Activated naive CD8-positive, alpha-beta T cell treated with anti-CD3 and anti-CD28 coated beads, Interleukin-2, amount 10 ng/mL, durations not matched to agents 7 days and 5 days (primary cell): ENCODE measurements at regions not wholly inside any gene's neighbourhood (a gene's known extent, or its start where the extent isn't known, plus 50 kb on each side); places are given as distances from the start of the nearest gene placed in this dataset.

Experiments
- ATAC-seq: fragments of 150-1000 bp; cut with Tn5 transposase; one replicate; pipeline ENCODE4 v1.10.0; 2021; ENCODE audit warnings: low read depth, moderate library complexity
- POLR2A ChIA-PET: fragments of 350-600 bp; sonication (Branson Sonifier 250); formaldehyde crosslinking; loops from one replicate; lab custom pipeline; 2021; ENCODE audit warnings: antibody characterized with exemption; lab: Charles Lee
- DNase-seq: peaks from one replicate; pipeline ENCODE4 v3.0.0; 2021
- H3K27ac Mint-ChIP-seq: one replicate; pipeline ENCODE4 v1.8.0; 2022; ENCODE audit warnings: mild to moderate bottlenecking, mixed read lengths
- H3K27me3 Mint-ChIP-seq: one replicate; pipeline ENCODE4 v1.8.0; 2022; ENCODE audit warnings: mild to moderate bottlenecking, moderate library complexity, mixed read lengths
- H3K36me3 Mint-ChIP-seq: one replicate; pipeline ENCODE4 v1.8.0; 2021; ENCODE audit warnings: mild to moderate bottlenecking, mixed read lengths
- H3K4me1 Mint-ChIP-seq: one replicate; pipeline ENCODE4 v1.8.0; 2021; ENCODE audit warnings: mixed read lengths
- H3K4me3 Mint-ChIP-seq: one replicate; pipeline ENCODE4 v1.8.0; 2022; ENCODE audit warnings: mild to moderate bottlenecking, moderate library complexity, mixed read lengths
- H3K9me3 Mint-ChIP-seq: one replicate; pipeline ENCODE4 v1.8.0; 2021; ENCODE audit warnings: mixed read lengths

DNA sequence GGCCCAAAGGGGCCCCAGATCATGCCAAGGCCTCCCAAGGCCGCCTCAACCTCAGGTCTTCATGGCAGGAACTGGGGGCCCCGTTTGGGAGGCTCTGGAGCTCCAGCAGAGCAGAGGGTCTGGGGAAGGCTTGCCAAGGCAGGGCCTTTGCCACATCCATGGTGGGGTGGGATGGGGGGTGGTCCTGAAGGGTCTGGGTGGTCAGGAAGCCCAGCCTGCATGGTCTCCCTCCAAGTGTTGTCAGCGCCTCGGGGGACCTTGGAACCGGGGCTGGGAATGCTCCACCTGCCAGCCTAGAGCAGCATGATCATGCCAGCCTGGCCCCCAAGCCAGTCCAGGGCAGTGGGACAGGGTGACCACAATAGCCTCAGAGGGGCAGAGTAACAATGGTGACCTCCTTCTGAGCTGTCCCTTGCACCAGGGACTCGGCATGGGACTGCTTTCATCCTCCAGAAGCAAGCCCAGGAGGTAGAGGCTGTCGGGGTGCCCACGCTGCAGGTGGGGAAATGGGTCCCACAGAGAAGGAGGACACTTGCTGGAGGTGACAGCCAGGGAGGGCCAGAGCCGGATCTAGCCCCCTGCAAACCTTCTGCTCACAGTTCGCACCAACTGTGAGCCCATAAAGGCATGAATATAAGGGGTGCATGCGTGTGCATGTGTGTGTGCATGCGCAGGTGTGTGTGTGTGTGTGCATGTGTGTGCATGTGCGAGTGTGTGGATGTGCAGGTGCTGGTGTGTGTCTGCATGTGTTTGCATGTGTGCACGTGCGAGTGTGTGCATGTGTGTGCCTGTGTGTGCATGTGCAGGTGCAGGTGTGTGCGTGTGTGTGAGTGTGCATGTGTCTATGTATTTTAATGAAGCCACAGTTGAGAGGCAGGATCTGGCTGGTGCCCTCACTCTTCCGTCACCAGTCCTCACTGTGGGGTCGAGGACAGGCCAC lies 63.8 kb downstream of the MYEOV start:
- peaks cover 2% of the 10 kb centered on the region for H3K27me3 Mint-ChIP-seq
- peaks cover 2% of the 10 kb centered on the region for H3K9me3 Mint-ChIP-seq
- peak; percentile 10 for DNase-seq
- H3K4me1 Mint-ChIP-seq: peaks cover 1% of the 10 kb centered on the region
- POLR2A ChIA-PET: no interaction called here
- H3K27ac Mint-ChIP-seq: no peak overlapping the region
- H3K4me3 Mint-ChIP-seq: no peak overlapping the region
- no peak for ATAC-seq
- no peaks in the 10 kb centered on the region for H3K36me3 Mint-ChIP-seq

DNA sequence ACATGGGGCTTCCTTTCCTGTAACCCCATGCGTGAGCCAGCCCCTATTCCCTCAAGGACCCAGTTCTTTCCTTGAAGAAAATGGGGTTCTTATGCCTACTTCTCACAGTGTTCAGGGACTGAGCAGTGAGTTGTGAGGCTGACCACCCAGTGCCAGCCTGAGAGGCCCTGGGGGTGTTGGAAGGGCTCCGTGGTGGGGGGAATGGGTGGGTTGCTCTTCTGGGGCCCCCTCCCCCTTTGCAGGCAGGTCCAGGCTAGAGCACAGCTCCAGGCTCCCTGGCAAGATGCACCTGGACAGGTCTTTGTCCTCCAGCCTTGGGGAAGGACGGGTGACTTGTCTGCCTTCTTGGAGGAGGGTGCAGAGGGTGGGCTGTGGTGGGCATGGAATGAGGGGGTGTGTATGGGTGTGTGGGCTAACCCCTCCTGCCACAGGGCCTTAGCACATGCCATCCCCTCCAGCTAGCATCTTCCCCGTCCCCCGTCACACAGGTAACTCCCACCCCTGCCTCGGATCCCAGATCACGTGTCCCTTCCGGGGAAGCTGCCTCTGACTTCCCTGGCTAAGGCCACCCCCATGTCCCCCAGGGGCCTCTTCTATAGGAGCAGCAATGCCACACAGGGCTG lies 64.6 kb downstream of the MYEOV start:
- Mint-ChIP-seq H3K4me1 (no peaks in the 10 kb centered on the region), H3K9me3 (peaks cover 2% of the 10 kb centered on the region), H3K27ac (no peak overlapping the region), H3K27me3 (peaks cover 2% of the 10 kb centered on the region), H3K4me3 (no peak overlapping the region), H3K36me3 (no peaks in the 10 kb centered on the region)
- POLR2A ChIA-PET: no interaction called here
- DNase-seq: peak; percentile 20
- no peak for ATAC-seq

DNA sequence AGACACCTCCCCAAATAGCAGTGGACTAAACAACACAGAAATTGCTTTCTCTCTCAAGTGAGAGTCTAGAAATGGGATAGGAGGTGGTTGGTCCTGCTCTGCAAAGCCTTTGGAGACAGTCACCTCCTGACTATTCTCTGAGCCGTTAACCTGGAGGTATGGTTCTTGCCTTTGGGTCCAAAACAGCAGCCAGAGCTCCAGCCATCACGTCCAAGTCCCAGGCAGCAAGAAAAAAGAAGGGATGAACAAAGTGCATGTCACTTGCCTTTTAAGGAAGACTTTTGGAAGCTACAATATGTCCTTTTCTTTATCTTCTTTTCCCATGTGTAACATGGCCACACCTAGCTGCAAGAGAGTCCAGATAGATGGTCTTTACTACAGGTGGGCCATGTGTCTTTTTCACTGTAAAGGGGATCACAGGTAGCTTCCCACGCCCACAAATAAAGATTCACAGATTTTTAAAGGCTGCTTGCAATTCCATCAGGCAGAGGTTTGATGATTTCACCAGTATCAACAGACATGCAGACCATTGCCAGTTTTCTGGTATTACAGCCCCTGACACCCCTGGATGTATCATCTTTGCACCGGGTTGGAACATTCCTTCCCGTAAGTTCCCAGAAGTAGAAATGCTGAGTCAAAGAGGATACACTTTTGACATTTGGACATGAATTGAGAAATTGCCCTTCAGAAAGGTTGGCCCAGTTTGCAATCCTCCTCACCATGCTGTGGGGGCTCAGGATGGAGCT lies 66.0 kb downstream of the MYEOV start:
- Mint-ChIP-seq H3K4me3 (no peak overlapping the region), H3K9me3 (peaks cover 2% of the 10 kb centered on the region), H3K36me3 (no peaks in the 10 kb centered on the region), H3K27me3 (peaks cover 7% of the 10 kb centered on the region), H3K4me1 (no peaks in the 10 kb centered on the region), H3K27ac (no peak overlapping the region)
- no peak for DNase-seq
- ATAC-seq: no peak
- POLR2A ChIA-PET: no interaction called here

DNA sequence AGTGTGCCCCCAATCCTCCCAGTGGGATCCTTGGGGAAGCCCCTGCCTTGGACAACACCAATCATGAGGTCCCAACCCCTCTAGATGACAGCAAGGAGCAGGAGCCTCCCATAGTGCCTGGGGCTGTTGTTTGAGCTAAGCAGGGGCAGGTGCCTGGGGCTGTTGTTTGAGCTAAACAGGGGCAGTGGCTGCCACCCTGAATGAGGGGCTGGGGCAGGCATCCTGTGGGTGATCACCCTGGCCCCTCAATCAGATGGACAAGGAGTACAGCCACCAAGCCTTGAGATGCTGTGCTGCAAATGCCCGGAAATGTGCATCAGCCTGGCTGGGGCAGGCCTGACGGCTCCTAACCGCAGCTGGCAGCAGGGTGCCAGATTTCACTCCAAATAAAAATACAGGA lies 66.7 kb downstream of the MYEOV start:
- Mint-ChIP-seq H3K9me3 (peaks cover 2% of the 10 kb centered on the region), H3K27ac (no peak overlapping the region), H3K27me3 (peaks cover 9% of the 10 kb centered on the region), H3K4me1 (no peaks in the 10 kb centered on the region), H3K36me3 (no peaks in the 10 kb centered on the region), H3K4me3 (no peak overlapping the region)
- peak; percentile 9 for DNase-seq
- no peak for ATAC-seq
- POLR2A ChIA-PET: no interaction called here

DNA sequence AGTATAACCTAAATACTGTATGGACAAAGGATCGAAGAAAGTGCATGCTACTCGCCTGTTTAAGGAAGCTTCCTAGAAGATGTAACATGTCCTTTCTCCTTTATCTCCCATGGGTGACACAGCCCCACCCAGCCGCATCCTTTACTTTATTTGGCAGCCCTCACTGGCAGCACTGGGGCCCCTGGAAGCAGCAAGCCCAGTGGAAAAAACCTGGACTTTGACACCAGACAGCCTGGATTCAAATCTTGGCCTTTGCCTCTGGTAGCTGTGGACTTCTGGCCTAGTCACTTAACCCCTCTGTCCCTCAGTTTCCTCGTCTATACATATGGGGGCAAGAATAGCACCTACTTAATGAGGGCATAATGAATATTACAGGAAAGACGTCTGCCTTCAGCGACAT lies 67.1 kb downstream of the MYEOV start:
- POLR2A ChIA-PET: no interaction called here
- Mint-ChIP-seq H3K27me3 (peaks cover 10% of the 10 kb centered on the region), H3K4me1 (no peaks in the 10 kb centered on the region), H3K36me3 (no peaks in the 10 kb centered on the region), H3K27ac (no peak overlapping the region), H3K4me3 (no peak overlapping the region), H3K9me3 (peaks cover 2% of the 10 kb centered on the region)
- DNase-seq (peak; percentile 4), ATAC-seq (no peak)

DNA sequence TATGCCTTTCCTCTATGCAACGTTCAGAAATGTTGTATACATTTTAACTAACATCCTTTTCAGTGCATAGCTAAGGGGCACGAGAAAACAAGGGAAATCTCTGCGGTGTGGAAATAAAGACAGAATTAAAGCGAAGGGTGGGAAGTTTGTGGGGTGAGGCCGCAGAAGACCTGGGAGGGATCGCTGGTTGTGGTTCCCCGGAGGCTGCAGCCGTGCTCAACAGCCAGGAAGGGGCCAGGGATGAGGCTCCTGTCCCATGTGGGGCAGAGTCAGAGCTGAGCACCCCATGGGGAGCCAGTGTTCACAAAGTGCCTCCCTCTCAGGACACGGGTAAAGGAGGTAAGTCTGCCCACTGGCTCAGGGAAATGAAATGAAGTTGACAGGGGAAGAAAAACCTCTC lies 67.5 kb downstream of the MYEOV start:
- DNase-seq: no peak
- no peak for ATAC-seq
- Mint-ChIP-seq H3K27me3 (peaks cover 10% of the 10 kb centered on the region), H3K27ac (no peak overlapping the region), H3K4me1 (no peaks in the 10 kb centered on the region), H3K9me3 (peaks cover 2% of the 10 kb centered on the region), H3K36me3 (no peaks in the 10 kb centered on the region), H3K4me3 (no peak overlapping the region)
- POLR2A ChIA-PET: no interaction called here

DNA sequence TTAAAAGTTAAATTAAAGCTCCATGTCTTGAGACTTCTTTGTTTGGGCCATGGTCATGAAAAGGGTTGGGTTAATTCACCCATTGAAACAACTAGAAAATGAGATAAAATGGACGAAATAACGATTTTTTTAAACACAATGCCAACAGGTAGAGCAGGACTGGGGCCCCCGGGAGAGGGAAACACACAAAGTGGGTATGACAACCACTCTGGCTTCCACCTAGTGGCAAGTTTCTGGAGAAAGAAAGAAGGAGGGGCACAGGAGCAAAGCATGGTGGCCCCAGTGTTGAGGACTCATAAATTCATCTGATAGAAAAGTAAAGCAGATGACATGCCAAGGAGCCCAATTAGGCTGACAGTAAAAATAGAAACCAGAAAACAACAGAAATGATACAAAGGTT lies 68.4 kb downstream of the MYEOV start:
- H3K4me3 Mint-ChIP-seq: no peak overlapping the region
- ATAC-seq: no peak
- peaks cover 2% of the 10 kb centered on the region for H3K9me3 Mint-ChIP-seq
- no peak overlapping the region for H3K27ac Mint-ChIP-seq
- H3K36me3 Mint-ChIP-seq: no peaks in the 10 kb centered on the region
- H3K27me3 Mint-ChIP-seq: peaks cover 10% of the 10 kb centered on the region
- no peak for DNase-seq
- H3K4me1 Mint-ChIP-seq: no peaks in the 10 kb centered on the region
- POLR2A ChIA-PET: no interaction called here

DNA sequence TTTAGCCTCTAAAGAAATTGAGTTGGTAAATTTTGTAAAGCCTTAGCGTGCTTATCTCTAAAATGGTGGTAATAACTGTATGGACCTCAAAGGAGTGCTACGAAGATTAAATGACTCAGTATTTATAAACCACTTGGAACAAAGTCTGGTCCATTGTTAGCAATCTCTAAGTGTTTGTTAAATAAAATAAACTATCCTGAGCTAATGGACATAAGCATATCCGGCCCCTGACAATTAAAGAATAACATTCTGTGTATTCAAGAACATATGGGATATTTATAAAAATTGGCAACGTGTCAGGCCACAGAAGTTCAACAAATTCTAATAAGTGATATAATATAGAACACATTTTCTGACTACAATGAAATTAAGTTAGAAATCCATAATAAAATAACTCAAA lies 71.0 kb downstream of the MYEOV start:
- Mint-ChIP-seq H3K4me3 (no peak overlapping the region), H3K27me3 (peaks cover 8% of the 10 kb centered on the region), H3K27ac (no peak overlapping the region), H3K36me3 (no peaks in the 10 kb centered on the region), H3K9me3 (peaks cover 2% of the 10 kb centered on the region), H3K4me1 (no peaks in the 10 kb centered on the region)
- POLR2A ChIA-PET: no interaction called here
- ATAC-seq (no peak), DNase-seq (no peak)

DNA sequence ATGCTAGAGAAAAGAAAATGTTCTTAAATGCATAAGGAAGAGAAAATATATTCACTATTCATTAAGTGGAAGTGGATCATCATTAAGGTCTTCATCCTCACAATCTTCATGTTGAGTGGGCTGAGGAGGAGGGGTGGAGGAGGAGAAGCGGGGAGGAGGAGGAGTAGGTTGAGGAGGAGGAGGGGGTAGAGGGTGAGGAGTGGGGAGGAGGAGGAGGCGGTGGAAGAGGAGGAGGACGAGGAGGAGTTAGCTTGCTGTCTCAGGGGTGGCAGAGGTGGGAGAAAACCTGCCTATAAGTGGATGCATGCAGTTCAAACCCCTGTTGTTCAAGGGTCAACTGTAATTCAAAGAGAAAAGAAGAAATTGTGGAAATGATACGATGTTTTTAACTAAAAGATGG lies 71.6 kb downstream of the MYEOV start:
- Mint-ChIP-seq H3K9me3 (peaks cover 2% of the 10 kb centered on the region), H3K4me1 (no peaks in the 10 kb centered on the region), H3K27ac (no peak overlapping the region), H3K27me3 (peaks cover 8% of the 10 kb centered on the region), H3K4me3 (no peak overlapping the region), H3K36me3 (peaks cover 1% of the 10 kb centered on the region)
- POLR2A ChIA-PET: no interaction called here
- no peak for DNase-seq
- no peak for ATAC-seq

DNA sequence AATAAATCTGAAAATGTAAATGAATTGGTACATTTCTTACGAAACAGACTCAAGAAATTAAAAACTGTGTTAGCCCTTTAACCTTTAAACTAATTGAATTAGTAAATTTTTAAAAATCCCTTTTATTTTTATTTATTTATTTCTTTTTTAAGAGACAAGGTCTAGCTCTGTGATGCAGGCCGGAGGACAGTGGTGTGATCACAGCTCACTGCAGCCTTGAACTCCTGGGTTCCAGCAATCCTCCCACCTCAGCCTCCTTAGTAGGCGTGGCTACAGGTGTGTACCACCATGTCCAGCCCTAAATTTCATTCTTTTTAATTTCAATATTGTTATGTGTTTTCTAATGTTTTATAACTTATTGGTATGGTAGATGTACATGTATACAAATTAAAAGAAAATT lies 72.6 kb downstream of the MYEOV start:
- peaks cover 8% of the 10 kb centered on the region for H3K27me3 Mint-ChIP-seq
- no peak for ATAC-seq
- no peaks in the 10 kb centered on the region for H3K4me1 Mint-ChIP-seq
- peaks cover 2% of the 10 kb centered on the region for H3K9me3 Mint-ChIP-seq
- DNase-seq: no peak
- H3K27ac Mint-ChIP-seq: no peak overlapping the region
- POLR2A ChIA-PET: no interaction called here
- peaks cover 1% of the 10 kb centered on the region for H3K36me3 Mint-ChIP-seq
- H3K4me3 Mint-ChIP-seq: no peak overlapping the region

DNA sequence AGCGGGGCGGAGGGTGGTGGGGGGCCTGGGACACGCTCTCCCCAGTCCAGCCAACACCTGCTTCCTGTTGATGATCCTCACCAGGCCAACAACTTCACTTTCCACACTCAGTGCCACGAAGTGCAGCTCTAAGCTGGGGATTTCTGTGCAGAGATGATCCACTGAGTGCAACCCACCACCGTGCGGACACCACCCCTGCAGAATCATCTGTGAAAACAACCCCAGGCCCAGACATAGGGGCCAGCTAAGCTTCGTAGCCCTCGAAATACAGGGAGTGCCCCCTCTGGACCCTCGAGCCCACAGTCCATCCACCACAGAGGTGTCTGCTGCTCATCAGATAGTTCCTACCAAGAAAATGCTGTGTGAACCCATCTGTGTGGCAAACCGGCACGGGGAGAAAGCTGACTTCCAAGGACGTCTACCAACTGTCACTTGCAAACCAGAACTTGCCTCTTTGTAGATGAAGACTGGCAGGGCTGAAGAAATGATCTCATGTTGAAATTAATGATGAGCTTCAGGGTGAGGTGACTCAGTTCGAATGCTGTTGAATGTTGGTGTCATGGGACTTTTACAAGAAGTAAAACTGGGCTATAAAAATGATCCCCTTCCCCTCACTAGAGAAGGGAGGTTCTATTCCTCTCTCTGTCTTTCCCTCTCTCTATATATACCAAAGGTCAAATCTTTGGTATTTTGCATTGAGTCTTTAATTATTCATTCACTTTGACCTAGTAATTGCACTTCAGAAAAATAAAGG lies 73.4 kb downstream of the MYEOV start:
- Mint-ChIP-seq H3K9me3 (peaks cover 2% of the 10 kb centered on the region), H3K4me1 (no peaks in the 10 kb centered on the region), H3K4me3 (no peak overlapping the region), H3K27me3 (peaks cover 8% of the 10 kb centered on the region), H3K27ac (no peak overlapping the region), H3K36me3 (peaks cover 1% of the 10 kb centered on the region)
- ATAC-seq (no peak), DNase-seq (no peak)
- POLR2A ChIA-PET: no interaction called here

DNA sequence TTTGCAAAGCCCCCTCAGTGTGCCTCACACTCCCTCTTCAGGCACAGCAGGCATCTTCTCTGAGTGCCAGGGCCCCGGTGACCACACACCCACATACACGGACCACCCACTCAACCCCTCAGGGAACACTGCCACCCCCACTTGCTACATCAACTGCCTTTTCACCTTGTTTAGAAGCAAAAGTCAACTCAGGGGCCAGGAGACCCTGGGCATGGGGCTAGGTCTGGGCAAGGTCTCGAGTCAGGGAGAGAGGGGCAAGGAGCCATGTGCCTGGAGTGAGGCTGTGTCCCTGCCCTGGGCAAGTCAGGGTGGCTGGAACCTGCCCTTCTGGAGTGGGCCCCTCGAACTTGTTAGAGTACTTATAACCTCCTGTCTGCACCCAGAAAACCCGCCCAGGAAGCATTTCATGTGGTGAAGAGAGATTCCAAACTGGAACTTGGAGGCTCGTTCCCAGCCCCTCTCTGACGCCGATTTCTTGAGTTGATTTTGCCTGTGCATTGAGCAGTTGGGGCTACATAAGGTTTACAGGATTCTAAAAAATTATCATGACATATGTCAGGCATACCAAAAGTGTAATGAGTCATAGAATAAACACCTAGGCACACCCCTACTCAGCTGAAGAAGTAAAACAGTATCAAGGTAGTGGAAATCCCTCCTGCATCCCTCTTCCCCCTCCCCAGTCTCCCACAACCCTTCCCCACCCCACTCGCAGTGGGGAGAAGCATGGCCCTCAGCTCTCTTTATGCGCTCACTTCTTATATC lies 74.3 kb downstream of the MYEOV start:
- Mint-ChIP-seq H3K27me3 (peaks cover 8% of the 10 kb centered on the region), H3K9me3 (peaks cover 2% of the 10 kb centered on the region), H3K36me3 (peaks cover 1% of the 10 kb centered on the region), H3K4me3 (no peak overlapping the region), H3K4me1 (no peaks in the 10 kb centered on the region), H3K27ac (no peak overlapping the region)
- DNase-seq (no peak), ATAC-seq (no peak)
- POLR2A ChIA-PET: no interaction called here
